ENCODE measurements at regions not wholly inside any gene's neighbourhood (a gene's known extent, or its start where the extent isn't known, plus 50 kb on each side); places are given as distances from the start of the nearest gene placed in this dataset.

DNA sequence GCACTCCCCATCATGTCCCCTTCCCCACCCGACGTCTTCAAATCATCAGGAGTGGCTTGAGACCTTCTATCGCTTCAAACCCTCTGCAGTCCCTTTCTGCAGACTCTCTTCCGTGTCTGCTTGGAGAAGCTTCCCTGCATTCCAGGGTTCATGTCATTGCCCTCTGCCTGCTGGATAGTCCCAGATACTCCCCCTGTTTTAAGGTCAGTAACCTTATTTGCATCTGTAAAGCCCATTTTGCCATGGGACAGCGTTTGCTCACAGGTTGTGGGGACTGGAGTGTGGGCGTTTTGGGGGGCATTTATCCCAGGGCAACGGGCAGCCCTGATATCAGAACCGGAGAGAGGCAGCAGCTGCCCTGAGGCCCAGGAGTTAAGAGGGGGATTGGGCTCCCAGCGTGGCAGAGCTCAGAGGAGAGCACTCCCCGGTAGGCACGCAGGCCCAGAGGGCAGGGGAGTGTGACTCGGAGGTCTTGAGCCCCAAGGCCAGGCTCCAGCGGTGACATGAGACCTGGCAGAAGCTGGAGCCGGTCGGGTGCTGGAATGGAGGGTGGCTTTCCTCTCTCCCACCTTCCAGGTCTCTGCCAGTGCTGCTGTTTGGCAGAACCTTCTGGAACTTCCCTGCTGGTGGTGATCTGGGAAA is 73.8 kb downstream of the RTP5 start:
- no peak for DNase-seq (ENCODE audit: low read depth)

DNA sequence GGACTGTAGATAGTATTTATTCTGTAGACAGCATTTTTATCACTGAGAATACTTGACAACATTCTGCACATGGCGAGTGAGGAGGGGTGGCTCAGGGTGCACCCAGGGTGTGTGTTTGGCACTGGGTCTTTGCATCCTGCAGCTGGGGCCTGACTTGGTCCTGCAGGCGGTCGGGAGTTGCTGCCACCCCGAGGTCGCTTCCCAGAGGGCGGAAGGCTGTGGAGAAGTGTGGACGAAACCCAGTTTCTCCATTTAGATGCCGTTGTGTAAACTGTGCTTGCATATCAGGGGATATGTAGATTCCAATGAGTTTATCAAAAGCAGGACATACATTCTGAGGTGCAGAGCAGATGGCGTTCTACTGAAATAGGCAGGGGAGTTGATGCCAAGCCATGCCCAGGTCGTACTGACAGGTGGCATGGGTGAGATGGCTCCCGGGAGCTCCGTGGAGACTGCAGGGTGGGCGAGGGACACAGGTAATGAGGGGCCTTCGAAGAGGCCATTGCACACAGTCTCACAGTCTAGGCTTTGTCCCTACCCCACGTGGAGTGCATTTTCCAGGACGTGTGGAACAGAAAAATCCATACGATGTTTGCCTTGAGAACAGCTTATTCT is 74.5 kb downstream of the RTP5 start:
- DNase-seq (ENCODE audit: low read depth) = no peak

DNA sequence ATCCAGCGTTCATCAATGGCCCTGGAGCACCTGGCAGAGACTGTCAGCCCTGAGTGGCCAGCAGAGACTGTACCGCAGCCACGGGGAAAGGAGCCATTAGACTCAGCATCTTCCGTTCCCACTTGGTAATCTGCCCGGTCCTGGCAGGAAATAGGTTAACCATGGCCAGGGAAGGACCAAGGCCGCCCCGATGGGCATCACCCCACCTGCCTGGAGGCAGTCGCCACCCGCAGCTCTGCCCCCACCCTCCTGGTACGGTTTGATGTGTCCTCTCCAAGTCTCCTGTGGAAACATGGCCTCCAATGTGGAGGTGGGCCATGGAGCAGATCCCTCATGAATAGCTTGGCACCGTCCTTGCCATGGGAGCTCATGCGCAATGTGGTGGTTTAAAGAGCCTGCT is 75.3 kb downstream of the RTP5 start:
- DNase-seq (ENCODE audit: low read depth) = no peak

DNA sequence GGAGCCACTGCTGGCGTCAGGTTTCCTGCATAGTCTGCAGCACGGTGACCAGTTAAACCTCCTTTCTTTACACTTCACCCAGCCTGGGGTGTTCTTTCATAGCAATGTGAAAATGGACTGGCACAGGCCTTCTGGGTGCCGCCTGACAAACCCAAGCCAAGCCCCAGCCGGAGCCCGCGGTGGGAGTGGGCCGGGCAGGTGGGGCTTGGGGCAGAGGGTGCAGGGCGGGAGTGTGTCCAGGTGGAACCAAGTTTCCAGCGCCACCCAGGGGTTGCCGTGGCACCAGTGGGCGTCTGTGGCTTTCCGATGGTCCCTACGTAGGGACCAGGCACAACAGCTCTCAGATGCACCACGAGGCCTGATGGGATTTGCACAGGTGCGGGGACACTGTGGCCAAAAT is 75.8 kb downstream of the RTP5 start:
- DNase-seq (ENCODE audit: low read depth) = no peak

DNA sequence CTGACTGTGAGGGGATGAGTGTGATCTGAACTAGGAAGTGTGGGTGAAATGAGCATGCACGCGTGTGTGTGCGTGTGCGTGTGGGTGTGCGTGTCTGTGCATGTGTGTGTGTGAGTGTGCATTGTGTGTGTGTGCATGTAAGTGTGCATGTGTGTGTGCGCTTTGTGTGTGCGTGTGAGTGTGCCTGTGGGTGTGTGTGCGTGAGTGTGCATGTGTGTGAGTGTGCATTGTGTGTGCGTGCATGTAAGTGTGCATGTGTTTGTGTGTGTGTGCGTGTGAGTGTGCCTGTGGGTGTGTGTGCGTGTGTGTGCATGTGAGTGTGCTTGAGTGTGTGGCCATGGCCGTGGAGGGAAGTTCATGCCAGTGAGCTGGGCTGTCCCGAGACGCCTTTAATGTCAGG is 76.3 kb downstream of the RTP5 start:
- no peak for DNase-seq (ENCODE audit: low read depth)

DNA sequence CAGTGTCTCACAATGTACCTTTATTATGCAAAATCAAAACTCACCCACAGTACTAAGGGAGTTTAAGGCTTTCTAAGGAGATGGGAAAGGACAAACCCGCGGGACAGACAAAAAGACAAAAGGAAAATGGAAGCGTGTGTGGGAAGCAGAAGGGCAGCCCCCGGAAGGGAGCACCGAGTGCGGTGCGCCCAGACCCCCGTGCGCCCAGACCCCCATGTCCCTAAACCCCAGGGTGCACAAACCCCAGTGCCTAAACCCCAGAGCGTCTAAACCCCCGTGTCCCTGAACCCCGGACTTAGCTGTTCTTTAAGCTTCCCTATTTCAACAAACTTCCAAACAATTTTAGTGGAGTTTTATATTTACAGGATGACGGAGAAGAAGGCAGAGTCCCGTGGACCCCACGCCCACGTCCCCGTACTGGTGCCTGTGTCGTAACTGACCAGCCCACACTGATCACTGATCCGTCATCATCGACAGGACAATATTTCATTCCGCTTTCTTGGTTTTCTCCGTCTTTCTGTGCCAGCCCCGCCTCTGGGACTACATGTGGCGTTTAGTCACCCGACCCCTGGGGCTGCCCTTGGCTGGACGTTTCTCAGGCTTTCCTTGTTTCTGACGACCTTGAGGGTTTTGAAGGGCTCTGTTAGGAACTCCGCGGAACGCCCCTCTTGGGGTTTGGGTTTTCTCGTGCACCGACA is 76.9 kb downstream of the RTP5 start:
- DNase-seq (ENCODE audit: low read depth) = no peak

DNA sequence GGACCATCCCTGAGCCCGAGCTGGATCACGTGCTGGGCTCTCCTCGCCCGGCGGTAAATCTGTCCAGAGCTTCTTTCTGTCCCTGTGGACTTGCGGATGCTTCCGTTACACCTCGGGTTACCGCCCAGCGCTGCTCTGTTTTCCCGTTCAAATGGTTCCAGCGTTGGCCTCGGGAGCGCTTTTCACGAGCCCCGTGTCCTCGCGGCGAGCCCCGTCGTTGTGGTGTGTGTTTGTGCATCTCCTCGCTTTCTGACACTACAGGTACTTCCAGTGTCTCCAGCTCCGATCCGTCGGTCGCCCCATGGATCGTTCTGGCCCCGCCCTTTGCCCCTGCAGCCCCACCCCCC is 77.4 kb downstream of the RTP5 start:
- no peak for DNase-seq (ENCODE audit: low read depth)

DNA sequence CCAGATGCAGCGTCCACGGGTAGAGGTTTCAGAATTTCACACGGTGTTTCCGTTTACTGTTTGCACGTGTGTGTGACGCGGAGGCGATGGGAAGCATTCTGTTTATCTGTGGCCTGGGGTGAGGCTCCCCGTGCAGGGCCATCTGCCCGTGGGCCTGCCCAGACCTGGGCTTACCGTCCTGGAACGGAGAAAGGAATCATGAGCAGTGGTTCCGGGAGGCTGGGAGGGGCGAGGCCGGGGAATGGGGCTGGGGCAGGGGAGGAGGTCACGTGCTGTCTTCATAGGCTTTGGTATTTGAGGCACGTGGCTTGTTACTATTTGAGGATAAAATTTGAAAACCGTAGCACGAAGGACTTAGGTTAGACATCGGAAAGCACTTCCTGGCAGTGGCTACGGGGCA is 77.9 kb downstream of the RTP5 start:
- DNase-seq (ENCODE audit: low read depth) = no peak

DNA sequence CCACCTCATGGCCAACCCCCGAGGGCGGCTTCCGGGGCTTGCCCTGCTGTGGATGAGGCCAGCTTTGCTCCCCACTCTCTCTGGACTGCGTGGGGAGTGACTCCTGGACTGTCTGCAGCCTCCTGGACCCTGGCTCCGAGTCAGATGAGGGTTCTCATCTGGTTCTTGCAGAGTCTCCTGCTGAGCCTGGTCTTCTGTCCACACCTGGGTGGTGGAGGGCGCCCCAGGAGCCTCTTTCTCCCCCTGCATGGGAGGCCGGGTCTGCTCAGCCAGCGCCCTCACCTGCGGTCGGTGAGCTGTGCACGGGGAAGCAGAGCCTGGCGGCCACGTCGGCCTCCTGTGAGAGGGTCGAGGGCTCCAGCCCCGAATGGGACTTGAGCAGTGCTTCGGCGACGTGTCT is 78.3 kb downstream of the RTP5 start:
- no peak for DNase-seq (ENCODE audit: low read depth)

DNA sequence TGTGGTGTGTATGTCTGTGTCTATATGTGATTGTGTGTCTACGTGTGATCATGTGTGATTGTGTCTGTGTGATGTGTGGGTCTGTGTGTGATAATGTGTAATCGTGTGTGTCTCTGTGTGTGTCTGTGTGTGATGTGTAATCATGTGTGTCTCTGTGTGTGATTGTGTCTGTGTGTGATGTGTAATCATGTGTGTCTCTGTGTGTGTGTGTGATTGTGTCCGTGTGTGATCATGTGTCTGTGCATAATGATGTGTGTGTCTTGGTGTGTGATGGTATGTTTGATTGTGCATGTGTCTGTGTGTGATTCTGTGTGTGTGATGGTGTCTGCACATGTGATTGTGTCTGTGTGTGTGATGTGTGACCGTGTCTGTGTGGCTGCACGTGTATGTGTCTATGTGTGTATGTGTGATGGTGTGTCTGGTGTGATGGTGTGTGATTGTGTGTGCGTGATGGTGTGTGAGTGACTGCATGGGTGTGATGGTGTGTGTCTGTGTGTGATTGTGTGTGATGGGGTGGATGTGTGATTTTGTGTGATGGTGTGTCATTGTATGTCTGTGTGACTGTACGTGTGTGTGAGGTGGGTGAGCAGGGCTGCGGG is 78.9 kb downstream of the RTP5 start:
- DNase-seq (ENCODE audit: low read depth) = no peak

DNA sequence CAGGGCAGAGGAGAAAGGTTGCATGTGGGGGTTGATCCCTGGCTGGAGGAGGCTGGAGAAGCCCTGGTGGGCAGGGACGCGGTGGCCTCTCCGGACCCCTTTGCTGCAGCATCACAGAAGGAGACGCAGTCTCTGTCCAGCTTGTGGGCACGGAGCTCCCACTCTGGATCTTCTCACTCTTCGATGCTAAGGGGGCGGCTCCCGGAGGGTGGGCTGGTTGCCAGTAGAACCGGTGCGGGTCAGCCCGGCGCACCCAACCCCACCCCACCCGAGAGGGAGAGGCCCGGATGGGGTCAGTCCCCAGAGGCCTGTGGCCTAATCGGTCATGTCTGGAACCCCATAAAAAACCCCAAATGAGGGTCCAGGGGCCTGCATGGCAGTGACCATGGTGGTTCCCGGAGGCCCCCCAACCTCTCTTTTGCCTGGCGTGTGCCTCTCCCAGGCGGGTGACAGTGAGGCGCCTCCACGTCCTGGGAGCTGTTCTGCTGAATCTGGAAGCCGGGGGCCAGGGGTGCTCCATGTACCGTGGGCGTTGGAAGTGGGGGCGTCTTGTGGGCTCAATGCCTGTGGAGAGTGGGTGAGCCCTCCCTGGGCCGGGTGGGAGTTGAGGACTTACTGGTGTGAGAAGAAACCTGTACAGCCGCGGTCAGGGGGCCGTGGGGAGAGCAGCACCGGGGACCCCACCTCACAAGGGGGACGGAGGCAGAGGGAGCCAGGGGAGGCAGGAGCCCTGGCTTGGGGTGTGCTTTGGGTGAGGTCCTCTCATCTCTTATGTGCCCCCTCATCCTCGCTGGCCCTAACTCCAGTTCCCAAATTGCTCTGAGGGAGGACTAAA is 79.6 kb downstream of the RTP5 start:
- DNase-seq (ENCODE audit: low read depth) = no peak

DNA sequence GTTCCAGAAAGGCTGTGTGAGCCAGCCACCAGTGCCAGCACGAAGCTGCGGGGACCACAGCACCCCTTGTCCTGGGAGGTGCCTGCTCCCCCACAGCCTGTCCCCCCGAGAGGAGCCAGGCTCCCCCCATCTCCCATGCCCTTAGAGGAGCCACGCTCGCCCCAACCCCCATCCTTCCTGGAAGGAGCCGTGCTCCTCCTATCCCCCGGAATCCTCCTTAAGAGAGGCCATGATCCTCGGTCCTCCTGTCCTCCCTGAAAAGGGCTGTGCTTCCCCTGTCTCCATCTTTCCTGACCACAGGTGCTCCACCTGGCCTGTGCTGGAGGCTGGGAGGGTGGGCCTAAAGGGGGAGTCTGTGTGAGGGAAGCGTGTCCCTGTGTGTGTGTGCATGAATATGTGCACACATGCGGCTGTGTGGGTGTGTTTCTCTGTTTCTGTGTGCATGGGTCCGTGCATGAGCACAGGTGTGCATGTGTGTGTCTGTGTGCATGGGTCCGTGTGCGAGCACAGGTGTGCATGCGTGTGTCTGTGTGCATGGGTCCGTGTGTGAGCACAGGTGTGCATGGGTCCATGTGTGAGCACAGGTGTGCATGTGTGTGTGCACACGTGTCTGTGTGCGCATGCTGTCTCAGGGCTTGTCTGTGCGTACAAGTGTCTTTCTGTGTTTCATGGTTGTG is 80.3 kb downstream of the RTP5 start:
- no peak for DNase-seq (ENCODE audit: low read depth)

DNA sequence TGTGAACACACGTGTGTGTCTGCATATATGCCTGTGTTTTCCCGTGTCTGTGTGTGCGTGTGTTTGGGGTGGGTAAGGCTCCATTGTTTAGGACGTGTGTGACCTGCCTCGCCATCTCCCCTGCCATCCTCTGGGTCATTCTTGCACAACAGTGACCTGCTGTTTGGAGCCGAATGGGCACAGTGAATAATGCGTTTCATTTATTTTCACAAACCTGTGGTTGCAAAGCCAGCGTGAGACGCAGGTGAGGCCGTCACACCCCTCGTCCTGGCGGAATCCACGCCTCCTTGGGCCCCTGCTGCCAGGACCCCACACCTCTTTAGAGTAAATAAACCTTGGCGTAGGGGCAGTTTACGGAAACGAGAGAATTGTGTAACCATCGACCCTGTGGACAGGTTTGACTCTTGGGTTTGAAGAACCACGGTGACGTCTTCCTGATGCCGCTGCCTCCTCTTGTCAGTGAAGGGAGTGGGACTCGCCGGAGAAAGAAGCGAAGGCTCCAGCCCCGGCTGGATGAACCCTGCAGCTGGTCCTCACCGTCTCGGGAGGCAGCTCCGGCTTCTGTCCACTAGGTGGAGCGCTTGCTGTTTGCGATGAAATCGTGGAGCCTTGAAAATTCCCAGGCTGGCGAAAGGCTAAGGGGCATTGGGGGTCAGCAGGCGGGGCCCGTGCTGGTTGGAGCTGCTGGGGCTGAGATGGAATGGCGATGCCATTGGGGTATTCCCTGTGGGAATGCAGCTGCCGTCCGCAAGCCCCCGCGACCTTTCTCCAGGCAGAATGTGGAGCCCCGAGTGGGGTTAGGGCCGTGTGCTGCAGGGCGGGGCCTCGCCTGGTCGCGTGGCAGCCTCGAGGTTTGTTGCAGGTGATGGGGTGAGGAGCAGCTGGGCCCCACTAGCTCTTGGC is 81.1 kb downstream of the RTP5 start:
- no peak for DNase-seq (ENCODE audit: low read depth)

DNA sequence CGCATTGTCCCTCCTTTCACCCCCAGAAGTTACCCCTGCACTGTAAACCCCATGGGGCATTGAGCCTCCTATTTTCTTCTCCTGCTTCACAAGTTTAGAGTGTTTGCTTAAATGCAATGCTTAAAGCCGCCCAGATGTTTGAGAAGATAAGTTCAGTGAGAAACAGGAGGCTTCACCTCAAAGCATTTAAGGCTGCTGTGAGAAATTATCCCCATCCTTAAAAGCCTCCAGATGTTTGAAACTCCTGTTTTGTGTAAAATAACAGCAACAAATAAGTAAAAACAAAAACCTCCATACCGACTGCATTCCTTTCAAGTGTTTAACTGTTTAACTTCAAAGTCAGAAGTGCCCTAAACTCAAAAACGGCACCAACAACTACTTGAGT is 81.8 kb downstream of the RTP5 start:
- no peak for DNase-seq (ENCODE audit: low read depth)

DNA sequence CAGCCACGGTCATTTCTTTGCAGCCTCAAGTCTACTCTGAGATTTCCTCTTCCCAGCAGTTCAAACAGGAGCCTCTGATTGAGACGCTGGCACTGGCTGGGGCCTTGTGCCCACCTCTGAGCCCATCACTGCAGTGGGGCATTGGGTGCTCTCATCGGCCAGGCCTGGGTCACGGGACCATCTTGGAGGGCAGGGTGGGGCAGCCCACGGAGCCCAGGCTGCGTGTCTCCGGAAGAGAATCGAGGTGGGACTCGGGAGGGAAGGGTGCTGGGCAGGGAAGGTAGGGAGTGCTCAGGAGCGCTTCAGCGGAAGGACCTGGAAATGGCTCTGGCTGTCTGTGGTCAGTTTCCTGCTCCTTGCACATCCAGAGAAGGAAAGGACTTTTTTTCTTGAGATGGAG is 82.4 kb downstream of the RTP5 start:
- no peak for DNase-seq (ENCODE audit: low read depth)

DNA sequence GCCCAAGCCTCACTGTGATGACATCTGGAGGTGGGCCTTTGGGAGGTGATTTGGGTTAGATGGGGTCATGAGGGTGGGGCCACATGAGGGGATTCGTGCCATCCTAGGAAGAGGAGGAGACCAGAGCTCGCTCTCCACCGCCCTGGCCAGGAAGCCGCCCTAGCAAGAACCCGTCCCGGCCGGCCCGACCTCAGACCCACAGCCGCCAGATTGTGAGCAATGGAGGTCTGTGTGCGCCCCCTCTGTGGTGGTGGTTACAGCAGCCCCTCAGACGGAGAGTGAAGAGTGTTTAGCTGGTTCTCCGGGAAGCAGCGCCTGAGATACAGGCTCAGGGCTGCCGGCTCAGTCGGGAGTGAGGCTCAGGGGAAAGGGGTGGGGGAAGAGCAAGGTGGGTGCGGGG is 83.3 kb downstream of the RTP5 start:
- DNase-seq (ENCODE audit: low read depth) = no peak

DNA sequence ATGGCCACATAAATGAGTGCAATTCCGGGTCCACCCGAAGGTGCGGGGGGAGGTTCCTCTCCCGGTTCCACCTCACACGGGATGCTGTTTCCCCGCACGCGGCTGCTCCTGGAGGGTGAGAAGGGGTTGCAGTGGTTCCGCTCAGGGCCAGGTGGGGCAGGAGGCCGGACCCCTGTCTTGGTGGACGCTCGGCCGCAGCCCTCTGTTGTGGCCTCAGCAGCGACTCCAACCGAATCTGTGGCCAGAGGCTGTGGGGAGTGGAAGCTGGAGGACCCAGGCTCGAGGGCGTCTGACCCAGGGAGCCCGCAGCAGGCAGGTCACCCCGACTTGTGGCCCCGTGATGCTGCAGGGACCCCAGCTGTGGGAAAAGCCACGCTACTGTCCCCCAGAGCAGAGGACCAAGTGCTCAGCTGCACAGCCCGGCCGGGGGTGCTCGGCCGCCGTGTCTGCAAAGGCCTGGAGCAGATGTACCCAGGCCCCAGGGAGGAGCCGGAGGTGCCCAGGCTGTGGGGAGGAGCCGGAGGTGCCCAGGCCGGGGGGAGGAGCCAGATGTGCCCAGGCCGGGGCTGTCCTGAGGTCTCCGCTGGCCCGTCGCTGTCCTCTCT is 83.9 kb downstream of the RTP5 start:
- no peak for DNase-seq (ENCODE audit: low read depth)

DNA sequence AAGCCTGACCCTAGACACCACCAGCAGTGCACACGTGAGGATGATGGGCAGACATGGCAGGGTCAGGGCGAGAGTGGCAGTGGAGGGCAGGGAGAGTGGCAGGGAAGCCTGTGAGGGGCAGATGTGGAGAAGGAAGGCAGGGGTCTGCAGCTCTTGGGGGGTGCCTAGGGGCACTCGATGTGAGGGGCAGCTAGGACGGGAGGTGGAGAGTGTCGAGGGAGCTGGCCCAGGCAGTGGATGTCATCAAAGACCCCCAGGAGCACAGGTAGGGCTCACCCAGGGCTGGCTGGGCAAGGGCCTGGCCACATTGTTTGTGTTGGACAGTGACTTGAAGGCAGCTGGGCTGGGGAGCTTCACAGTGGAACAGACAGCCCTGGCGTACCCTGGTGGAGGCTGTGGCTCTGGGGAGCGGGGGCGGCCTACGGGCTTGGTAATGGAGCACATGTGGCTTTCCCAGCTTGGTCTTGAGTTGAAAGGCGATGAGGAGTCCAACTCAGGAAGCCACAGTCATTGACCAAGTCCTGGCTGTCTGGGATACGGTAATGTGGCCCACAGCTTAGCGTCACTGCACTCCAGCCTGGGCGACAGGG is 87.1 kb downstream of the RTP5 start:
- DNase-seq (ENCODE audit: low read depth) = no peak

DNA sequence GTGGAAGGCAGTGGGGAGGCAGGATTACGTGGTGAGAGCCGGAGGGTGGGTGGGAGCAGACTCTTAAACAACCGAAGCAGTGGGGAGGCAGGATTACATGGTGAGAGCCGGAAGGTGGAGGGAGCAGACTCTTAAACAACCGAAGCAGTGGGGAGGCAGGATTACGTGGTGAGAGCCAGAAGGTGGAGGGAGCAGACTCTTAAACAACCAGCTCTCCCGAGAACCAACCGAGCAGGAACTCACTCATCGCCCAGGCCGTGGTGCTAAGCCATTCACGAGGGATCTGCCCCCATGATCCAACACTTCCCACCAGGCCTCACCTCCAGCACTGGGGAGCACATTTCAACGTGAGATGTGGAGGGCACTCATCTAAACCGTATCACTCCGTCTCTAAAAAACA is 87.7 kb downstream of the RTP5 start:
- no peak for DNase-seq (ENCODE audit: low read depth)
